K562 (cell line): ENCODE measurements at regions not wholly inside any gene's neighbourhood (a gene's known extent, or its start where the extent isn't known, plus 50 kb on each side); places are given as distances from the start of the nearest gene placed in this dataset.

Experiments used
- ATAC-seq: fragments of 200-7000 bp; cut with Tn5 transposase; 3 replicates; pipeline ENCODE4 v1.9.1; 2020; ENCODE audit warnings: moderate library complexity
- BruUV-seq: library from RNA; stranded (reverse); fragments of 400-500 nt; replicated peaks from 2 replicates; lab custom pipeline; 2021; lab: Mats Ljungman, UMichigan
- CTCF ChIA-PET: fragments of 300-600 bp; formaldehyde crosslinking; extraction: SDS; loops from one replicate; lab custom pipeline; 2021; ENCODE audit warnings: low intra/inter-chr PET ratio; lab: Yijun Ruan, JAX
- POLR2A ChIA-PET: fragments of 300-600, 350-650 bp; sonication (Branson Sonifier 250); formaldehyde crosslinking; extraction: SDS; loops from one replicate; lab custom pipeline; 2021; ENCODE audit warnings: antibody characterized with exemption, inconsistent platforms; lab: Yijun Ruan, JAX
- DNase-seq, 4 experiments: peaks; one replicate each; pipeline versions ENCODE4 v3.0.0 to v3.0.0-alpha.2; 2011 to 2018; ENCODE audit warnings: low spot score in 3 of 4, mixed read lengths in 3 of 4; ENCODE audit errors: extremely low read depth in 1 of 4
- FAIRE-seq: peaks from 2 replicates; lab custom pipeline; 2011; peaks lifted over from hg19 to GRCh38; lab: Jason Lieb, UNC
- H2AFZ ChIP-seq: 2 replicates; pipeline ENCODE4 v1.6.0; 2011; ENCODE audit warnings: low read depth, low read length, control low read depth, inconsistent platforms
- H3K27ac ChIP-seq: fragments of 200-600 bp; 3 replicates; pipeline ENCODE4 v1.8.0; 2011; ENCODE audit warnings: low read depth, mild to moderate bottlenecking, control low read depth, inconsistent platforms, low read length, moderate library complexity, mixed read lengths; ENCODE audit errors: extremely low read depth
- H3K27me3 ChIP-seq, 2 experiments: fragments of 300-600 bp in 1 of 2; 2 replicates in 1 of 2; 3 replicates in 1 of 2; pipeline versions ENCODE4 v1.6.0 to v1.8.0; 2011; ENCODE audit warnings: inconsistent platforms in 2 of 2, low read length in 2 of 2, mild to moderate bottlenecking in 1 of 2, mixed read lengths in 1 of 2, moderate library complexity in 1 of 2; ENCODE audit not compliant: control insufficient read depth in 2 of 2, insufficient read depth in 2 of 2
- H3K36me3 ChIP-seq: fragments of 300-600 bp; 3 replicates; pipeline ENCODE4 v1.8.0; 2011; ENCODE audit warnings: mild to moderate bottlenecking, low read length, inconsistent platforms; ENCODE audit not compliant: control insufficient read depth, insufficient read depth
- H3K4me1 ChIP-seq, 2 experiments: fragments of 200-600 bp in 1 of 2; replicated peaks in 1 of 2; 2 replicates in 1 of 2; 3 replicates in 1 of 2; pipeline versions ENCODE4 v1.5.1 to v1.8.0; 2011; ENCODE audit warnings: inconsistent platforms in 2 of 2, low read length in 2 of 2, mild to moderate bottlenecking in 1 of 2, mixed read lengths in 1 of 2, moderate library complexity in 1 of 2; ENCODE audit not compliant: control insufficient read depth in 2 of 2, insufficient read depth in 2 of 2
- H3K4me2 ChIP-seq: 2 replicates; pipeline ENCODE4 v1.6.1; 2011; ENCODE audit warnings: low read length, control low read depth, inconsistent platforms, mixed read lengths; ENCODE audit not compliant: insufficient read depth
- H3K4me3 ChIP-seq: fragments of 200-600 bp; sonication (generic), shearing (Covaris generic); 2 replicates; pipeline ENCODE4 v1.5.1; 2016; ENCODE audit warnings: control low read depth, inconsistent platforms
- H3K79me2 ChIP-seq: fragments of 200-600 bp; 3 replicates; pipeline ENCODE4 v1.8.0; 2011; ENCODE audit warnings: low read length, inconsistent platforms; ENCODE audit not compliant: control insufficient read depth, insufficient read depth
- H3K9ac ChIP-seq, 2 experiments: 2 replicates each; pipeline versions ENCODE4 v1.6.0 to v1.6.1; 2011; ENCODE audit warnings: low read depth in 2 of 2, low read length in 2 of 2, control low read depth in 1 of 2, inconsistent platforms in 1 of 2, mild to moderate bottlenecking in 1 of 2, mixed read lengths in 1 of 2; ENCODE audit not compliant: insufficient read depth in 1 of 2
- H3K9me1 ChIP-seq: one replicate; pipeline ENCODE4 v1.6.0; 2011; ENCODE audit warnings: inconsistent platforms, mild to moderate bottlenecking, low read length, moderate library complexity; ENCODE audit not compliant: control insufficient read depth, insufficient read depth
- H3K9me3 ChIP-seq: replicated peaks from 2 replicates; pipeline ENCODE4 v1.5.1; 2011; ENCODE audit warnings: low read depth, low read length, inconsistent platforms; ENCODE audit not compliant: control insufficient read depth, insufficient read depth
- H4K20me1 ChIP-seq: replicated peaks from 2 replicates; pipeline ENCODE4 v1.6.1; 2011; ENCODE audit warnings: low read length, inconsistent platforms, mixed read lengths; ENCODE audit not compliant: control insufficient read depth, insufficient read depth
- ATF3 ChIP-seq, 2 experiments: fragments of 450-650 bp in 1 of 2; sonication (generic) in 1 of 2; formaldehyde crosslinking in 1 of 2; IDR thresholded peaks in 1 of 2; conservative IDR thresholded peaks in 1 of 2; 2 replicates each; pipeline versions ENCODE4 v1.6.1 to v1.8.1; 2016 to 2023; ENCODE audit warnings: mild to moderate bottlenecking in 2 of 2, moderate library complexity in 2 of 2, inconsistent platforms in 1 of 2, missing genetic modification reagents in 1 of 2
- JUN ChIP-seq, 2 experiments: sonication (generic) in 1 of 2; formaldehyde crosslinking in 1 of 2; IDR thresholded peaks; 2 replicates each; pipeline versions ENCODE4 v1.6.1 to v1.8.0; 2012 to 2022; ENCODE audit warnings: borderline replicate concordance in 2 of 2, mild to moderate bottlenecking in 2 of 2, improper control_type of control experiment in 1 of 2, low read depth in 1 of 2, low read length in 1 of 2, missing genetic modification reagents in 1 of 2
- ZNF586 ChIP-seq: fragments of 450-650 bp; formaldehyde crosslinking; conservative IDR thresholded peaks from 2 replicates; pipeline ENCODE4 v1.4.0; 2020; ENCODE audit warnings: mild to moderate bottlenecking, moderate library complexity
- ZNF696 ChIP-seq: fragments of 250-450 bp; sonication (Bioruptor Pico); conservative IDR thresholded peaks from 2 replicates; pipeline ENCODE4 v1.4.0; 2020; ENCODE audit warnings: mild to moderate bottlenecking, moderate library complexity
- WGBS: fragments of 100-300 bp; shearing (Covaris generic); methylation state at CpG from one replicate; pipeline ENCODE4 v1.1.6; 2016; ENCODE audit warnings: low coverage, mixed read lengths; ENCODE audit not compliant: insufficient coverage; ENCODE audit errors: missing lambda C conversion rate; 5-methylcytosine and 5-hydroxymethylcytosine counted together
- in situ Hi-C: fragments of 300-500 bp; cut with MboI; formaldehyde crosslinking; loops from 4 replicates; pipeline ENCODE4 v1.15.0; 2018; ENCODE audit warnings: inconsistent platforms, mixed read lengths
- intact Hi-C: fragments of 100-400 bp; cut with micrococcal nuclease; formaldehyde crosslinking; loops from 2 replicates; pipeline ENCODE4 v1.14.2; 2022

GRCh38 chr6:9172096-9172495 lies 736.8 kb upstream of the SLC35B3 start (continued):
- no peak for TF ChIP-seq JUN (IDR thresholded peaks at IDR 0.05; ENCODE audit: borderline replicate concordance, low read depth, low read length)
- no peak for TF ChIP-seq JUN (CRISPR knock-in tag; IDR thresholded peaks at IDR 0.05; ENCODE audit: borderline replicate concordance)
- no peak for TF ChIP-seq ZNF696 (CRISPR knock-in tag)

GRCh38 chr6:9168669-9169068 lies 733.3 kb upstream of the SLC35B3 start:
- Histone ChIP-seq H3K9ac (no peak overlapping the region), H3K4me2 (no peak overlapping the region), H3K4me3 (no peak overlapping the region), H4K20me1 (no peaks in the 10 kb centered on the region), H3K36me3 (no peaks in the 10 kb centered on the region), H3K27me3 (no peaks in the 10 kb centered on the region), H3K79me2 (no peaks in the 10 kb centered on the region), H2AFZ (no peak overlapping the region), H3K9me3 (no peaks in the 10 kb centered on the region; the same call in 1 of the 2 replicates), H3K9me1 (no peaks in the 10 kb centered on the region), H3K27ac (no peak overlapping the region), H3K4me1 (no peaks in the 10 kb centered on the region)
- BruUV-seq: no TSS peak
- ChIA-PET CTCF (no interaction called here), POLR2A (no interaction called here)
- in situ Hi-C loops (no loop called here), intact Hi-C loops (no loop called here)
- FAIRE-seq: no peak
- no peak for ATAC-seq
- WGBS: 0% methylated on average over 1 of the region's 1 CpG
- no peak for TF ChIP-seq ATF3 (IDR thresholded peaks at IDR 0.05)
- TF ChIP-seq ATF3 (CRISPR knock-in tag; conservative IDR thresholded peaks at IDR 0.05): no peak
- no peak for TF ChIP-seq ZNF586 (CRISPR knock-in tag)
- DNase-seq: no peak
